ENCODE measurements at regions not wholly inside any gene's neighbourhood (a gene's known extent, or its start where the extent isn't known, plus 50 kb on each side); places are given as distances from the start of the nearest gene placed in this dataset.

GRCh38 chr10:107450056-107450455, 285.6 kb upstream of the SORCS1 start:
- TF ChIP-seq CTCF (conservative IDR thresholded peaks at IDR 0.05; ENCODE audit: low read depth, low read length) (no peak), MAZ (IDR thresholded peaks at IDR 0.05; ENCODE audit: borderline replicate concordance, low read depth, low read length) (no peak), POLR2A (IDR thresholded peaks at IDR 0.05; ENCODE audit: low read depth, low read length) (no peak), SMC3 (IDR thresholded peaks at IDR 0.05; ENCODE audit: low read depth, low read length) (no peak), RFX5 (IDR thresholded peaks at IDR 0.05; ENCODE audit: low read depth, low read length) (no peak), CEBPB (IDR thresholded peaks at IDR 0.05; ENCODE audit: low read depth, low read length) (no peak), ELK1 (IDR thresholded peaks at IDR 0.05; ENCODE audit: borderline replicate concordance, low read depth, low read length) (no peak), MXI1 (IDR thresholded peaks at IDR 0.05; ENCODE audit: borderline replicate concordance, low read depth, low read length) (no peak), RAD21 (IDR thresholded peaks at IDR 0.05; ENCODE audit: low read length) (no peak), CHD1 (IDR thresholded peaks at IDR 0.05; ENCODE audit: low read depth, low read length) (no peak), RCOR1 (IDR thresholded peaks at IDR 0.05; ENCODE audit: insufficient replicate concordance, low read length) (no peak), MAFK (IDR thresholded peaks at IDR 0.05; ENCODE audit: low read depth, low read length) (no peak)

Measured in IMR-90 (cell line).